ENCODE measurements at regions not wholly inside any gene's neighbourhood (a gene's known extent, or its start where the extent isn't known, plus 50 kb on each side); places are given as distances from the start of the nearest gene placed in this dataset.

- no peak for DNase-seq
- H3K27me3 Mint-ChIP-seq = no peaks in the 10 kb centered on the region
- H3K4me1 Mint-ChIP-seq = peaks cover 0 to 13% (median 0%) of the 10 kb centered on the region in 4 donors
- peaks cover 0 to 21% (median 5%) of the 10 kb centered on the region in 9 donors for H3K9me3 Mint-ChIP-seq
- H3K27ac Mint-ChIP-seq = peak overlapping the region in 1 of 10 donors; percentile 12
- no peak for ATAC-seq
- peaks cover 0 to 5% (median 0%) of the 10 kb centered on the region in 3 donors for H3K36me3 Mint-ChIP-seq
- H3K4me3 Mint-ChIP-seq = no peak overlapping the region
- POLR2A ChIA-PET = no interaction called here
These were observed 382.3 kb upstream of the MTPN start for GRCh38 chr7:136359333-136359903.

GRCh38 chr7:136353287-136353686, 376.1 kb upstream of the MTPN start:
- Mint-ChIP-seq H3K27me3 (peaks cover 0 to 4% (median 0%) of the 10 kb centered on the region in 5 donors), H3K4me1 (peaks cover 0 to 3% (median 0%) of the 10 kb centered on the region in 4 donors), H3K27ac (no peak overlapping the region), H3K36me3 (no peaks in the 10 kb centered on the region), H3K4me3 (no peak overlapping the region), H3K9me3 (peaks cover 0 to 3% (median 0%) of the 10 kb centered on the region in 9 donors)
- no peak for DNase-seq
- POLR2A ChIA-PET = no interaction called here
- ATAC-seq = no peak

DNA sequence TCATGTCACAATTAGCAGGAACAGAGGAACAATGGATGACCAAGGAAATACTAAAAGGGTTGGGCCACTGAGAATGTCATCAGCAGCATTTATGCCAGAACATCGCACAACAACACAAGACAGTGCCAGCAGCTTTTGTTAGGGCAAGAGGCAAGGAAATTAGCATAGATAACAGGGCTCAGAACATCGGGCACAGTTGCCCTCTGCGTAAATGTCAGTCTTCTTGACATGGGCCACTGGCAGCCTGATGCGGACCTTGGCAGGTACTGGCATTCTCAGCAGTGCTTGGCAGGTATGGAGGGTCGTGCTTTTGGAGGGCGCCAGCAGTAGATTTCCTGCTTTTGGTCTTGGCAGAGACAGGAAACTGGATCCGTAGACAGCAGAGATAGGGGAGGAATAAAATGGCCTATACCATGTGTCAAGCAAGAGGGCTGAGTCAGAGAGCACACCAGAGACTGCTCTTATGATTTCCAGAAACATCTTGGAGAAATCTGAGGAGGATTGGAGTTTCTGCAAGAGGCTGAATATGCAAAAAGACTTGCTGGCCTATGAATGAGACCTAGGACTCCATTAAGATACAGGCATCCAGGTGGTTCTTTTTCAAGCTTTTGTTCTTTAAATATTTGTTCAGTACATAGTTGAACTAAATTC, 371.5 kb upstream of the MTPN start:
- no peaks in the 10 kb centered on the region for H3K36me3 Mint-ChIP-seq
- H3K9me3 Mint-ChIP-seq = peaks cover 0 to 9% (median 2%) of the 10 kb centered on the region in 9 donors
- POLR2A ChIA-PET = no interaction called here
- H3K4me1 Mint-ChIP-seq = no peaks in the 10 kb centered on the region
- no peak overlapping the region for H3K4me3 Mint-ChIP-seq
- ATAC-seq (no peak), DNase-seq (no peak)
- no peak overlapping the region for H3K27ac Mint-ChIP-seq
- H3K27me3 Mint-ChIP-seq = peaks cover 0 to 4% (median 1%) of the 10 kb centered on the region in 5 donors

DNA sequence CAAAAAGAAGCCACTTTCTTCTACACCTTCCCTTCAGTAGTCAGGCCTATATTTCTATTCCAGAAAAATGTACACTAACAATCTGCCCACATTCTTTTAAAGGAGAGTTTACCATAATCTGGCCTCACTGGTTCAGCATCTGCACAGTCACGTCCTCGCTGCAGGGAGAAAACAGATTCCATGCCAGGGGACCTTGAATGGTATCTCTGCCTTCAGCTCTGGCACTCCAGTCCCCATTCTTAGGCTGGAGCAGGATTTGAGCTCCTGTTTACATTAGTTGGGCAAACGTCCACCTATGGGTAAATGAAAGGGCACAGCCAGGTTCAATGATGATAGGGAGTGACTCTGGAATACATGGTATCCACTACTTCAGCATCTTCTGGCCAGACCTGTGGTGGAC, 371.0 kb upstream of the MTPN start:
- no peak overlapping the region for H3K4me3 Mint-ChIP-seq
- POLR2A ChIA-PET = no interaction called here
- no peak for ATAC-seq
- no peak overlapping the region for H3K27ac Mint-ChIP-seq
- no peak for DNase-seq
- H3K9me3 Mint-ChIP-seq = peaks cover 0 to 9% (median 2%) of the 10 kb centered on the region in 9 donors
- H3K36me3 Mint-ChIP-seq = no peaks in the 10 kb centered on the region
- no peaks in the 10 kb centered on the region for H3K4me1 Mint-ChIP-seq
- H3K27me3 Mint-ChIP-seq = peaks cover 0 to 4% (median 1%) of the 10 kb centered on the region in 5 donors

GRCh38 chr7:136347488-136347887, 370.3 kb upstream of the MTPN start:
- POLR2A ChIA-PET = no interaction called here
- H3K27me3 Mint-ChIP-seq = peaks cover 0 to 4% (median 1%) of the 10 kb centered on the region in 5 donors

DNA sequence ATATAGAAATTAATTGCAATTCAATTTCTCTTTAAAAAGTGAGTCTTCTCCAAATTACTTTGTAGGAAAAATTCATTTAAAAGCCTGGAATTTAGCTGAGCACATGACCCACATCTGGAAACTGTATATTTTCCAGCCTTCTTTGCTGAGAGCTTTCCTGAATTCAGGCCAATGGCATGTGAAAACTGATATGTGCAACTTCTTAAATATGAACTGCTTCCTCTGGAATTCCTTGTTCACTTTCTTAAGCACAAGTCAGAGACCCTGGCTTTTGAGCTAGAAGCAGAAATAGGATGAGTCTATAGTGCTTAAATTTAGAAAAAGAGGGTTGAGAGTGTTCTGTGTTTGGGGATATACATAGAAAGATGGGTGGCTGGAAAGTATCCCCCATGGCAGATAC, 365.1 kb upstream of the MTPN start:
- Mint-ChIP-seq H3K9me3 (peaks cover 0 to 19% (median 6%) of the 10 kb centered on the region in 9 donors), H3K27me3 (peaks cover 0 to 1% (median 0%) of the 10 kb centered on the region in 5 donors), H3K4me3 (no peak overlapping the region), H3K27ac (no peak overlapping the region), H3K36me3 (no peaks in the 10 kb centered on the region), H3K4me1 (no peaks in the 10 kb centered on the region)
- no peak for ATAC-seq
- DNase-seq = no peak
- POLR2A ChIA-PET = no interaction called here

More at GRCh38 chr7:136347488-136347887, 370.3 kb upstream of the MTPN start:
- Mint-ChIP-seq H3K4me3 (no peak overlapping the region), H3K9me3 (peaks cover 0 to 9% (median 3%) of the 10 kb centered on the region in 9 donors), H3K4me1 (no peaks in the 10 kb centered on the region), H3K36me3 (no peaks in the 10 kb centered on the region), H3K27ac (no peak overlapping the region)
- ATAC-seq = no peak
- no peak for DNase-seq

DNA sequence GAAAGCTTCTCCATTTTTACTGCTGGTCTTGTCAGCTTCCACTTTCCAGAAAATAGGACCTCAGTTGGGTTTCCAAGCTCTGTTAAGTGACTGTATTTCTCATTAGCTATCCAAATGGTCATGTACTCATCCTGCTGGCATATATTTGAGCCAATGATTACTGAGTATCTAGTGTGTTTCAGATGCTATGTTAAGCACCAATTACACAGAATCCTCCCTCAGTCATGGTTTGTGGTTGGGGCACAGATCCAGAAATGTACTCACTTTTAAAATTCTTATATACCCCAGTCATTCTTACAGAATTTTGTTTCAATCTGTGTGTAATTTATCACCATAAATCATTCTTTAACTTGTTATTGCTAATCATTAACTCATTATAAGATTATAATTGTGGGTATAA, 362.3 kb upstream of the MTPN start:
- H3K4me1 Mint-ChIP-seq = no peaks in the 10 kb centered on the region
- DNase-seq (no peak), ATAC-seq (no peak)
- peaks cover 0 to 14% (median 2%) of the 10 kb centered on the region in 9 donors for H3K9me3 Mint-ChIP-seq
- peaks cover 0 to 1% (median 0%) of the 10 kb centered on the region in 5 donors for H3K27me3 Mint-ChIP-seq
- H3K27ac Mint-ChIP-seq = no peak overlapping the region
- POLR2A ChIA-PET = no interaction called here
- no peak overlapping the region for H3K4me3 Mint-ChIP-seq
- H3K36me3 Mint-ChIP-seq = no peaks in the 10 kb centered on the region

DNA sequence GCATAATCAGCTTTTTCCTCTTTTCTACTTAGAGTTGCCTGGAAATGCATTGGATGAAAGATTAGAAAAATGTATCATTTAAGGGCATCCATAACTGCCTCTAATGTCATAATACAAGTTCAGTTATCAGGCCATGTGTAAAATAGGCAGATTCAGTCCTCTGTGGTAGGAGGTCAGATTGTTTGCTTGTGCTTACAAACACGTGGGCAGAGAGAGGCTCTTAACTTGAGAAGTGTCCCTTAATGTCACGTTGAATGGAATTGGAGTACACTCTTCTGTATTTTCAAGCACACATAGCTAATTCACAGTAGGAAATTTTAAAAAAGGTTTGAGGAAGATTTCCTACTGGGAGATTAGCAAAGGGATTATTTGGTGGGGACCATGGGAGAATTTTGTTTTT, 359.8 kb upstream of the MTPN start:
- H3K27me3 Mint-ChIP-seq = no peaks in the 10 kb centered on the region
- POLR2A ChIA-PET = no interaction called here
- peaks cover 0 to 14% (median 0%) of the 10 kb centered on the region in 9 donors for H3K9me3 Mint-ChIP-seq
- DNase-seq (no peak), ATAC-seq (no peak)
- H3K4me1 Mint-ChIP-seq = no peaks in the 10 kb centered on the region
- H3K27ac Mint-ChIP-seq = no peak overlapping the region
- H3K4me3 Mint-ChIP-seq = no peak overlapping the region
- H3K36me3 Mint-ChIP-seq = no peaks in the 10 kb centered on the region

- Mint-ChIP-seq H3K27ac (no peak overlapping the region), H3K4me1 (no peaks in the 10 kb centered on the region), H3K9me3 (peaks cover 0 to 8% (median 0%) of the 10 kb centered on the region in 9 donors), H3K36me3 (no peaks in the 10 kb centered on the region), H3K4me3 (no peak overlapping the region), H3K27me3 (peaks cover 0 to 4% (median 0%) of the 10 kb centered on the region in 5 donors)
- DNase-seq = no peak
- POLR2A ChIA-PET = no interaction called here
- ATAC-seq = no peak
These were observed 356.5 kb upstream of the MTPN start for GRCh38 chr7:136333636-136334035.

GRCh38 chr7:136326045-136326609, 349.0 kb upstream of the MTPN start:
- no peak overlapping the region for H3K27ac Mint-ChIP-seq
- peaks cover 0 to 12% (median 0%) of the 10 kb centered on the region in 5 donors for H3K27me3 Mint-ChIP-seq
- POLR2A ChIA-PET = no interaction called here
- ATAC-seq = no peak
- H3K36me3 Mint-ChIP-seq = no peaks in the 10 kb centered on the region
- H3K4me1 Mint-ChIP-seq = no peaks in the 10 kb centered on the region
- H3K9me3 Mint-ChIP-seq = peaks cover 0 to 5% (median 0%) of the 10 kb centered on the region in 9 donors
- H3K4me3 Mint-ChIP-seq = no peak overlapping the region
- no peak for DNase-seq

DNA sequence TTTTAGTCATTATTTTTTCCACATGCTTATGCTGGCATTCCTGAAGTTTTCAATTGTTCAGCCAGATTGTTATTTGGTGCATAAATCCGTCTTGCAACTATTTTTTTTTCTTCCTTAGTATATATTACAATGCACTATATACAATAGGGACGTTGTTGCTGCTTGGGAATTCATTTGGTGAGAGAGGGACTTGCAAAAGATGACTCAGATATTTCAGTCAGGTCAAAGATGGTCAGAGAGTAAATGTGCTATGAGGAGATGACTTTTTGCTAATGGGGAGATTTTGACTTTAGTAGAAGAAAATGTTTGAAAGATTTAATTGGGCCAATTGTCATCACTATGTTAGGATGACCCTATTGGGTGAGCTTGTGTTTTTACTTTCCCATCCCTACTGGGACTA, 348.4 kb upstream of the MTPN start:
- Mint-ChIP-seq H3K4me3 (no peak overlapping the region), H3K27ac (no peak overlapping the region), H3K9me3 (peaks cover 0 to 5% (median 0%) of the 10 kb centered on the region in 9 donors), H3K36me3 (no peaks in the 10 kb centered on the region), H3K27me3 (peaks cover 0 to 12% (median 0%) of the 10 kb centered on the region in 5 donors), H3K4me1 (no peaks in the 10 kb centered on the region)
- POLR2A ChIA-PET = no interaction called here
- ATAC-seq (no peak), DNase-seq (no peak)

- POLR2A ChIA-PET = no interaction called here
- no peaks in the 10 kb centered on the region for H3K4me1 Mint-ChIP-seq
- H3K27ac Mint-ChIP-seq = no peak overlapping the region
- H3K36me3 Mint-ChIP-seq = no peaks in the 10 kb centered on the region
- no peak overlapping the region for H3K4me3 Mint-ChIP-seq
- ATAC-seq (no peak), DNase-seq (no peak)
- H3K27me3 Mint-ChIP-seq = peaks cover 0 to 12% (median 0%) of the 10 kb centered on the region in 5 donors
- peaks cover 0 to 6% (median under 1%) of the 10 kb centered on the region in 9 donors for H3K9me3 Mint-ChIP-seq
These were observed 347.9 kb upstream of the MTPN start for GRCh38 chr7:136325027-136325426.

DNA sequence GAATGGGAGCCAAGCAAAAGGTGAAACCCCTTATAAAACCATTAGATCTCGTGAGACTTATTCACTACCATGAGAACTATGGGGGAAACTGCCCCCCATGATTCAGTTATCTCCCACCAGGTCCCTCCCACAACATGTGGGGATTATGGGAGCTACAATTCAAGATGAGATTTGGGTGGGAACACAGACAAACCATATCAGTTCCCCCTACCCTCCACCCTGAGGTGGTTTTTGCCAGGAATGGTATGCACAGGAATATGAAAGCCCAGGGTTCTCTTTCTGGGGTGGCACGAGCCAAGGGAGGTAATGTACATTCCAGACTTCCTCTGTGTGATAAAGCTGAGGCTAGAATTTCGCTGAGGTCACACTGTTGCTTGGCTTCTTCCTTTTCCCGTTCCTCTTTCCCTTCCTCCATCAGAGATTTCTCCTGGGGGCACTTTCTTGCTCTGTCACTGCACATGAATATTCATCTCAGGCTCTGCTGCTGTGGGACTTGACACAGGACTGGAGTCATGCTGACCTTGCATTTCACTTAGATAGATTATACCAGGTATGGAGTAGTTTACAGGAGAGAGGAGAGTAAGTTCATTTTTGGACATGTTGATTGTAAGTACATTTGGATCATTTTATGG, 347.0 kb upstream of the MTPN start:
- H3K4me3 Mint-ChIP-seq = no peak overlapping the region
- POLR2A ChIA-PET = no interaction called here
- no peaks in the 10 kb centered on the region for H3K36me3 Mint-ChIP-seq
- no peaks in the 10 kb centered on the region for H3K4me1 Mint-ChIP-seq
- H3K27ac Mint-ChIP-seq = no peak overlapping the region
- peaks cover 0 to 12% (median 0%) of the 10 kb centered on the region in 5 donors for H3K27me3 Mint-ChIP-seq
- no peak for ATAC-seq
- DNase-seq = no peak
- H3K9me3 Mint-ChIP-seq = peaks cover 0 to 11% (median 5%) of the 10 kb centered on the region in 9 donors
